Mammary epithelial cell (primary cell): ENCODE measurements at regions not wholly inside any gene's neighbourhood (a gene's known extent, or its start where the extent isn't known, plus 50 kb on each side); places are given as distances from the start of the nearest gene placed in this dataset.

Experiments
- EZH2 ChIP-seq: IDR thresholded peaks from 2 replicates; pipeline ENCODE4 v1.6.1; 2012; ENCODE audit warnings: low read length, inconsistent platforms, borderline replicate concordance
- TF ChIP-seq, protein P1 (sequence below), 2 donors: IDR thresholded peaks in 1 of 2; conservative IDR thresholded peaks in 1 of 2; 2 replicates each; pipeline ENCODE4 v1.5.1; 2011 to 2012; ENCODE audit warnings: inconsistent platforms in 2 of 2, low read length in 2 of 2, mild to moderate bottlenecking in 2 of 2, control low read depth in 1 of 2, low read depth in 1 of 2; ENCODE audit not compliant: insufficient read depth in 1 of 2; ENCODE audit errors: extremely low read depth in 1 of 2

DNA sequence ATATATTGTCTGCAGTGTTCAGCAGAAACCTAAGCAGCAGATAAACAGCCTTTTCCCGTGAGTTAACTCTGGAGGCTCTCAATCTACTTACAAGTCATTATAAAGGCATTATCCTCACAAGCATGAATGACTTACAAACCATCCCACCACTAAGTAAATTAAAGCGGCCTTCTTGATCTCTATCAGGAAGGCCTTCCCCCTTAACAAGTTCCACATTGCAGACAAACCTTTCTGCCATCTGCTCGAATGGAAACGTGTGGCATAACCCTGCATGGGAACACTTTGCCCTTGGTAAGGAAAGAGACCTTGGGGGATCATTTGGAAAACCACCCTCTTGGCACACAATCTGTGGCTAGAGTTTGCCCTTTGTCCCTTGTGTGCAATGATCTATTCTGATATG is 199.5 kb downstream of the OSR1 start:
- TF ChIP-seq, protein P1, sequence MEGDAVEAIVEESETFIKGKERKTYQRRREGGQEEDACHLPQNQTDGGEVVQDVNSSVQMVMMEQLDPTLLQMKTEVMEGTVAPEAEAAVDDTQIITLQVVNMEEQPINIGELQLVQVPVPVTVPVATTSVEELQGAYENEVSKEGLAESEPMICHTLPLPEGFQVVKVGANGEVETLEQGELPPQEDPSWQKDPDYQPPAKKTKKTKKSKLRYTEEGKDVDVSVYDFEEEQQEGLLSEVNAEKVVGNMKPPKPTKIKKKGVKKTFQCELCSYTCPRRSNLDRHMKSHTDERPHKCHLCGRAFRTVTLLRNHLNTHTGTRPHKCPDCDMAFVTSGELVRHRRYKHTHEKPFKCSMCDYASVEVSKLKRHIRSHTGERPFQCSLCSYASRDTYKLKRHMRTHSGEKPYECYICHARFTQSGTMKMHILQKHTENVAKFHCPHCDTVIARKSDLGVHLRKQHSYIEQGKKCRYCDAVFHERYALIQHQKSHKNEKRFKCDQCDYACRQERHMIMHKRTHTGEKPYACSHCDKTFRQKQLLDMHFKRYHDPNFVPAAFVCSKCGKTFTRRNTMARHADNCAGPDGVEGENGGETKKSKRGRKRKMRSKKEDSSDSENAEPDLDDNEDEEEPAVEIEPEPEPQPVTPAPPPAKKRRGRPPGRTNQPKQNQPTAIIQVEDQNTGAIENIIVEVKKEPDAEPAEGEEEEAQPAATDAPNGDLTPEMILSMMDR (conservative IDR thresholded peaks at IDR 0.05 in 1 of 2, IDR thresholded peaks at IDR 0.05 in 1 of 2; ENCODE audit: extremely low read depth in 1 of 2, insufficient read depth in 1 of 2, low read depth in 1 of 2, low read length in 2 of 2), result no peak
- TF ChIP-seq EZH2, result no peak
